K562 (cell line): ENCODE measurements at regions not wholly inside any gene's neighbourhood (a gene's known extent, or its start where the extent isn't known, plus 50 kb on each side); places are given as distances from the start of the nearest gene placed in this dataset.

ENCODE experiments used
- BRD4 ChIP-seq: fragments of 200-600 bp; sonication (generic); IDR thresholded peaks from 2 replicates; pipeline ENCODE4 v1.6.1; 2017; ENCODE audit warnings: inconsistent platforms
- CBFA2T3 ChIP-seq: fragments of 450-650 bp; IDR thresholded peaks from 2 replicates; pipeline ENCODE4 v1.6.1; 2017
- CBX8 ChIP-seq: fragments of 200-600 bp; sonication (generic); IDR thresholded peaks from 2 replicates; pipeline ENCODE4 v1.6.1; 2012; ENCODE audit warnings: borderline replicate concordance, mixed run types, low read depth, mild to moderate bottlenecking, moderate library complexity, mixed read lengths, low read length, control low read depth, inconsistent platforms; ENCODE audit not compliant: poor library complexity, severe bottlenecking; ENCODE audit errors: extremely low read depth
- CLOCK ChIP-seq: fragments of 250-450 bp; sonication (Bioruptor Pico); IDR thresholded peaks from 2 replicates; pipeline ENCODE4 v1.4.0; 2020; ENCODE audit warnings: mild to moderate bottlenecking, moderate library complexity, borderline replicate concordance
- CREM ChIP-seq: IDR thresholded peaks from 2 replicates; pipeline ENCODE4 v1.6.1; 2014; ENCODE audit warnings: antibody characterized with exemption, low read depth
- DPF2 ChIP-seq: fragments of 450-650 bp; IDR thresholded peaks from 2 replicates; pipeline ENCODE4 v1.6.1; 2016
- ESRRA ChIP-seq: fragments of 450-650 bp; IDR thresholded peaks from 2 replicates; pipeline ENCODE4 v1.6.1; 2014; ENCODE audit warnings: low read depth, mild to moderate bottlenecking, moderate library complexity, borderline replicate concordance
- HMBOX1 ChIP-seq: sonication (generic); IDR thresholded peaks from 2 replicates; pipeline ENCODE4 v1.6.1; 2016
- HMGXB4 ChIP-seq: sonication (generic); formaldehyde crosslinking; IDR thresholded peaks from 2 replicates; pipeline ENCODE4 v1.8.1; 2023; ENCODE audit warnings: mild to moderate bottlenecking, missing genetic modification reagents
- IRF1 ChIP-seq: sonication (generic); formaldehyde crosslinking; IDR thresholded peaks from 2 replicates; pipeline ENCODE4 v1.8.0; 2022; ENCODE audit warnings: missing genetic modification reagents, mild to moderate bottlenecking, borderline replicate concordance
- JUN ChIP-seq, 2 experiments: sonication (generic) in 1 of 2; formaldehyde crosslinking in 1 of 2; IDR thresholded peaks; 2 replicates each; pipeline versions ENCODE4 v1.6.1 to v1.8.0; 2012 to 2022; ENCODE audit warnings: borderline replicate concordance in 2 of 2, mild to moderate bottlenecking in 2 of 2, improper control_type of control experiment in 1 of 2, low read depth in 1 of 2, low read length in 1 of 2, missing genetic modification reagents in 1 of 2
- KDM1A ChIP-seq, 2 experiments: fragments of 450-650 bp; IDR thresholded peaks; 2 replicates each; pipeline ENCODE4 v1.6.1; 2016; ENCODE audit warnings: mild to moderate bottlenecking in 2 of 2
- NFE2 ChIP-seq: IDR thresholded peaks from 2 replicates; pipeline ENCODE4 v1.6.1; 2014; ENCODE audit warnings: antibody characterized with exemption, low read depth
- SREBF2 ChIP-seq: sonication (generic); formaldehyde crosslinking; IDR thresholded peaks from 2 replicates; pipeline ENCODE4 v1.4.0; 2020; ENCODE audit warnings: mild to moderate bottlenecking, missing genetic modification reagents
- SUPT5H ChIP-seq: fragments of 450-650 bp; IDR thresholded peaks from 2 replicates; pipeline ENCODE4 v1.6.1; 2016
- TAF15 ChIP-seq: fragments of 200-400 bp; formaldehyde crosslinking; IDR thresholded peaks from 2 replicates; pipeline ENCODE4 v1.6.1; 2017; ENCODE audit warnings: mild to moderate bottlenecking, low read depth, low read length, moderate library complexity
- TCF15 ChIP-seq: fragments of 250-450 bp; sonication (Bioruptor Pico); IDR thresholded peaks from 2 replicates; pipeline ENCODE4 v1.8.0; 2022; ENCODE audit warnings: moderate library complexity, mild to moderate bottlenecking, inconsistent platforms
- ZBTB26 ChIP-seq: fragments of 450-650 bp; formaldehyde crosslinking; IDR thresholded peaks from 2 replicates; pipeline ENCODE4 v1.4.0; 2022; ENCODE audit warnings: missing genetic modification characterization
- ZNF395 ChIP-seq: fragments of 200-800 bp; sonication (Bioruptor generic); IDR thresholded peaks from 2 replicates; pipeline ENCODE4 v1.6.1; 2017; ENCODE audit warnings: missing genetic modification characterization, missing compliant biosample characterization
- ZNF589 ChIP-seq: fragments of 200-800 bp; sonication (Bioruptor generic); IDR thresholded peaks from 2 replicates; pipeline ENCODE4 v1.6.1; 2016; ENCODE audit warnings: low read depth, missing genetic modification characterization, missing compliant biosample characterization

- TF ChIP-seq CLOCK (CRISPR knock-in tag) = no peak
- TF ChIP-seq TAF15 = no peak
- no peak for TF ChIP-seq CREM
- TF ChIP-seq NFE2 = no peak
- TF ChIP-seq HMGXB4 = no peak
- no peak for TF ChIP-seq IRF1 (CRISPR knock-in tag)
- TF ChIP-seq SREBF2 (CRISPR knock-in tag) = no peak
- TF ChIP-seq JUN (IDR thresholded peaks at IDR 0.05; ENCODE audit: borderline replicate concordance, low read depth, low read length) = no peak
- no peak for TF ChIP-seq JUN (CRISPR knock-in tag; IDR thresholded peaks at IDR 0.05; ENCODE audit: borderline replicate concordance)
- no peak for TF ChIP-seq HMBOX1
- TF ChIP-seq CBX8 = no peak
- no peak for TF ChIP-seq SUPT5H
- TF ChIP-seq ZBTB26 (CRISPR knock-in tag) = no peak
- no peak for TF ChIP-seq TCF15 (CRISPR knock-in tag)
- TF ChIP-seq KDM1A (IDR thresholded peaks at IDR 0.05) = no peak
- no peak for TF ChIP-seq ZNF589 (CRISPR knock-in tag)
- TF ChIP-seq BRD4 = no peak
- TF ChIP-seq ZNF395 (CRISPR knock-in tag) = no peak
- peak; percentile 80 for TF ChIP-seq CBFA2T3
- no peak for TF ChIP-seq ESRRA
- peak; percentile 31; the same call in 1 of the 2 replicates for TF ChIP-seq DPF2
These were observed 103.4 kb upstream of the CWC22 start (continued) for GRCh38 chr2:180110469-180110868.
